BLaER1 (cell line): ENCODE measurements at regions not wholly inside any gene's neighbourhood (a gene's known extent, or its start where the extent isn't known, plus 50 kb on each side); places are given as distances from the start of the nearest gene placed in this dataset.

Source experiments
- H3K27ac ChIP-seq: shearing (Covaris generic); formaldehyde crosslinking; 2 replicates; pipeline ENCODE4 v1.8.1; 2022
- H3K27me3 ChIP-seq: shearing (Covaris generic); formaldehyde crosslinking; 2 replicates; pipeline ENCODE4 v1.8.1; 2022
- H3K36me3 ChIP-seq: shearing (Covaris generic); formaldehyde crosslinking; 2 replicates; pipeline ENCODE4 v1.8.1; 2022
- H3K4me1 ChIP-seq: shearing (Covaris generic); formaldehyde crosslinking; 2 replicates; pipeline ENCODE4 v1.8.1; 2022
- H3K4me2 ChIP-seq: shearing (Covaris generic); formaldehyde crosslinking; 2 replicates; pipeline ENCODE4 v1.8.1; 2022
- H3K4me3 ChIP-seq: shearing (Covaris generic); formaldehyde crosslinking; 2 replicates; pipeline ENCODE4 v1.8.1; 2022
- H3K9ac ChIP-seq: shearing (Covaris generic); formaldehyde crosslinking; 2 replicates; pipeline ENCODE4 v1.8.1; 2022
- H3K9me3 ChIP-seq: shearing (Covaris generic); formaldehyde crosslinking; 2 replicates; pipeline ENCODE4 v1.8.1; 2022
- H4K20me1 ChIP-seq: shearing (Covaris generic); formaldehyde crosslinking; 2 replicates; pipeline ENCODE4 v1.8.1; 2022
- Cebpa-rat ChIP-seq: shearing (Covaris generic); IDR thresholded peaks from 2 replicates; pipeline ENCODE4 v1.8.1; 2022

GRCh38 chr6:11926594-11927407 is 85.3 kb upstream of the HIVEP1 start:
- Histone ChIP-seq H3K27me3 (no peaks in the 10 kb centered on the region), H3K4me2 (no peak overlapping the region), H3K9me3 (no peaks in the 10 kb centered on the region), H3K27ac (no peak overlapping the region), H3K4me3 (no peak overlapping the region), H3K36me3 (no peaks in the 10 kb centered on the region), H4K20me1 (no peaks in the 10 kb centered on the region), H3K9ac (no peak overlapping the region), H3K4me1 (peaks cover 6% of the 10 kb centered on the region; the same call in 1 of the 2 replicates)
- TF ChIP-seq Cebpa-rat: no peak

- Histone ChIP-seq H3K9me3 (no peaks in the 10 kb centered on the region), H3K4me2 (no peak overlapping the region), H3K36me3 (no peaks in the 10 kb centered on the region), H3K9ac (no peak overlapping the region), H3K27ac (no peak overlapping the region), H4K20me1 (no peaks in the 10 kb centered on the region), H3K27me3 (no peaks in the 10 kb centered on the region), H3K4me1 (peaks cover 3% of the 10 kb centered on the region; the same call in 1 of the 2 replicates), H3K4me3 (no peak overlapping the region)
- TF ChIP-seq Cebpa-rat: no peak
These were observed 86.3 kb upstream of the HIVEP1 start for GRCh38 chr6:11925805-11926204.

GRCh38 chr6:11923621-11924020 is 88.5 kb upstream of the HIVEP1 start:
- Histone ChIP-seq H3K9ac (no peak overlapping the region), H3K4me3 (no peak overlapping the region), H3K4me2 (no peak overlapping the region), H4K20me1 (no peaks in the 10 kb centered on the region), H3K27ac (no peak overlapping the region), H3K36me3 (no peaks in the 10 kb centered on the region), H3K27me3 (no peaks in the 10 kb centered on the region), H3K9me3 (no peaks in the 10 kb centered on the region), H3K4me1 (no peaks in the 10 kb centered on the region)
- no peak for TF ChIP-seq Cebpa-rat

- Histone ChIP-seq H3K36me3 (no peaks in the 10 kb centered on the region), H3K9me3 (no peaks in the 10 kb centered on the region), H3K27ac (no peak overlapping the region), H3K27me3 (no peaks in the 10 kb centered on the region), H4K20me1 (no peaks in the 10 kb centered on the region), H3K9ac (no peak overlapping the region), H3K4me2 (no peak overlapping the region), H3K4me1 (no peaks in the 10 kb centered on the region), H3K4me3 (no peak overlapping the region)
- no peak for TF ChIP-seq Cebpa-rat
These were observed 89.2 kb upstream of the HIVEP1 start for GRCh38 chr6:11922901-11923300.

- Histone ChIP-seq H3K9me3 (no peaks in the 10 kb centered on the region), H3K9ac (no peak overlapping the region), H3K4me1 (no peaks in the 10 kb centered on the region), H3K4me3 (no peak overlapping the region), H3K27ac (no peak overlapping the region), H3K4me2 (no peak overlapping the region), H3K36me3 (no peaks in the 10 kb centered on the region), H3K27me3 (no peaks in the 10 kb centered on the region), H4K20me1 (no peaks in the 10 kb centered on the region)
- TF ChIP-seq Cebpa-rat: no peak
These were observed 90.4 kb upstream of the HIVEP1 start for GRCh38 chr6:11921751-11922150.

- H3K9ac ChIP-seq: no peak overlapping the region
- H3K4me1 ChIP-seq: no peaks in the 10 kb centered on the region
- TF ChIP-seq Cebpa-rat: no peak
- H4K20me1 ChIP-seq: no peaks in the 10 kb centered on the region
- no peaks in the 10 kb centered on the region for H3K9me3 ChIP-seq
- no peak overlapping the region for H3K27ac ChIP-seq
- H3K4me2 ChIP-seq: no peak overlapping the region
- no peaks in the 10 kb centered on the region for H3K36me3 ChIP-seq
- no peaks in the 10 kb centered on the region for H3K27me3 ChIP-seq
- H3K4me3 ChIP-seq: no peak overlapping the region
These were observed 91.1 kb upstream of the HIVEP1 start for GRCh38 chr6:11921017-11921438.

GRCh38 chr6:11920566-11920965 is 91.5 kb upstream of the HIVEP1 start:
- H3K9me3 ChIP-seq: no peaks in the 10 kb centered on the region
- H3K4me2 ChIP-seq: no peak overlapping the region
- H3K27me3 ChIP-seq: no peaks in the 10 kb centered on the region
- no peak overlapping the region for H3K9ac ChIP-seq
- no peaks in the 10 kb centered on the region for H3K36me3 ChIP-seq
- H3K27ac ChIP-seq: no peak overlapping the region
- H3K4me1 ChIP-seq: no peaks in the 10 kb centered on the region
- no peak overlapping the region for H3K4me3 ChIP-seq
- no peak for TF ChIP-seq Cebpa-rat
- no peaks in the 10 kb centered on the region for H4K20me1 ChIP-seq

GRCh38 chr6:11919771-11920440 is 92.2 kb upstream of the HIVEP1 start:
- Histone ChIP-seq H3K4me3 (no peak overlapping the region), H3K9me3 (no peaks in the 10 kb centered on the region), H3K27ac (no peak overlapping the region), H3K4me2 (no peak overlapping the region), H3K36me3 (no peaks in the 10 kb centered on the region), H3K4me1 (no peaks in the 10 kb centered on the region), H3K9ac (no peak overlapping the region), H3K27me3 (no peaks in the 10 kb centered on the region), H4K20me1 (no peaks in the 10 kb centered on the region)
- no peak for TF ChIP-seq Cebpa-rat

- no peaks in the 10 kb centered on the region for H3K9me3 ChIP-seq
- H3K9ac ChIP-seq: no peak overlapping the region
- H3K4me2 ChIP-seq: no peak overlapping the region
- no peaks in the 10 kb centered on the region for H3K36me3 ChIP-seq
- no peaks in the 10 kb centered on the region for H3K27me3 ChIP-seq
- H3K4me1 ChIP-seq: no peaks in the 10 kb centered on the region
- TF ChIP-seq Cebpa-rat: no peak
- no peak overlapping the region for H3K4me3 ChIP-seq
- no peaks in the 10 kb centered on the region for H4K20me1 ChIP-seq
- no peak overlapping the region for H3K27ac ChIP-seq
These were observed 93.1 kb upstream of the HIVEP1 start for GRCh38 chr6:11918739-11919605.
